ENCODE measurements at regions not wholly inside any gene's neighbourhood (a gene's known extent, or its start where the extent isn't known, plus 50 kb on each side); places are given as distances from the start of the nearest gene placed in this dataset.
"Not testable (repeated sequence)": the region's sequence is repeated elsewhere in the genome, so short reads cannot be mapped to it uniquely, and the experiment has no call there.

- no peak for DNase-seq (ENCODE audit: low spot score)
These were observed 76.4 kb downstream of the MAGED4 start for GRCh38 chrX:52261125-52261462.

GRCh38 chrX:52261463-52262194, 76.9 kb downstream of the MAGED4 start:
- peak; percentile 87 for DNase-seq (ENCODE audit: low spot score)

GRCh38 chrX:52262195-52262546, 77.5 kb downstream of the MAGED4 start:
- no peak for DNase-seq (ENCODE audit: low spot score)

- no peak for DNase-seq (ENCODE audit: low spot score)
These were observed 78.7 kb downstream of the MAGED4 start for GRCh38 chrX:52263417-52263816.

- DNase-seq (ENCODE audit: low spot score) = no peak
These were observed 81.0 kb downstream of the MAGED4 start for GRCh38 chrX:52265713-52266112.

GRCh38 chrX:52268502-52268901, 83.8 kb downstream of the MAGED4 start:
- DNase-seq (ENCODE audit: low spot score) = not testable (repeated sequence)

- DNase-seq (ENCODE audit: low spot score) = no peak
These were observed 85.9 kb downstream of the MAGED4 start for GRCh38 chrX:52270453-52271116.

GRCh38 chrX:52271206-52271605, 86.5 kb downstream of the MAGED4 start:
- no peak for DNase-seq (ENCODE audit: low spot score)

- no peak for DNase-seq (ENCODE audit: low spot score)
These were observed 91.2 kb upstream of the XAGE2 start for GRCh38 chrX:52277666-52278065.

GRCh38 chrX:52280812-52281211, 88.0 kb upstream of the XAGE2 start:
- DNase-seq (ENCODE audit: low spot score) = no peak

GRCh38 chrX:52284865-52285264, 84.0 kb upstream of the XAGE2 start:
- DNase-seq (ENCODE audit: low spot score) = no peak

GRCh38 chrX:52298968-52299367, 69.9 kb upstream of the XAGE2 start:
- DNase-seq (ENCODE audit: low spot score) = not testable (repeated sequence)

- DNase-seq (ENCODE audit: low spot score) = not testable (repeated sequence)
These were observed 60.3 kb upstream of the XAGE2 start for GRCh38 chrX:52308532-52308931.

Data from AG20443 (cell line).